Brain microvascular endothelial cell (primary cell): ENCODE measurements at regions not wholly inside any gene's neighbourhood (a gene's known extent, or its start where the extent isn't known, plus 50 kb on each side); places are given as distances from the start of the nearest gene placed in this dataset.

ENCODE experiments used
- DNase-seq: peaks from one replicate; pipeline ENCODE4 v3.0.0-alpha.2; 2020
- H3K27ac ChIP-seq: fragments of 250-450 bp; sonication (Bioruptor Pico); 2 replicates; pipeline ENCODE4 v1.5.1; 2020; ENCODE audit warnings: mild to moderate bottlenecking, moderate library complexity
- H3K27me3 ChIP-seq: fragments of 250-450 bp; sonication (Bioruptor Pico); replicated peaks from 2 replicates; pipeline ENCODE4 v1.5.1; 2020; ENCODE audit warnings: mild to moderate bottlenecking
- H3K36me3 ChIP-seq: fragments of 250-450 bp; sonication (Bioruptor Pico); replicated peaks from 2 replicates; pipeline ENCODE4 v1.5.1; 2020; ENCODE audit warnings: mild to moderate bottlenecking
- H3K4me3 ChIP-seq: 2 replicates; pipeline ENCODE4 v1.5.1; 2011; ENCODE audit warnings: low read depth, mild to moderate bottlenecking, control low read depth, low read length, moderate library complexity
- CTCF ChIP-seq: IDR thresholded peaks from 2 replicates; pipeline ENCODE4 v1.5.1; 2011; ENCODE audit warnings: low read depth, mild to moderate bottlenecking, moderate library complexity, low read length, control low read depth, inconsistent platforms; ENCODE audit errors: missing control alignments
- in situ Hi-C: cut with HindIII; loops from 2 replicates; pipeline ENCODE4 v1.10.0; 2017; ENCODE audit warnings: low sequenced_read_pairs, low pct_ligation_motif_present

- H3K36me3 ChIP-seq, result peaks cover 45% of the 10 kb centered on the region
- no peaks in the 10 kb centered on the region for H3K27me3 ChIP-seq
- no peak for TF ChIP-seq CTCF
- no peak for DNase-seq
- H3K4me3 ChIP-seq, result no peak overlapping the region
- H3K27ac ChIP-seq, result no peak overlapping the region
- in situ Hi-C loops, result no loop called here
Observed at GRCh38 chr20:52086878-52087277, 104.7 kb downstream of the ZFP64 start.

GRCh38 chr20:52084727-52085126, 106.9 kb downstream of the ZFP64 start:
- Histone ChIP-seq H3K4me3 (no peak overlapping the region), H3K27me3 (no peaks in the 10 kb centered on the region), H3K36me3 (peaks cover 47% of the 10 kb centered on the region), H3K27ac (no peak overlapping the region)
- in situ Hi-C loops, result no loop called here
- DNase-seq, result no peak
- TF ChIP-seq CTCF, result no peak

GRCh38 chr20:52083627-52084232, 107.8 kb downstream of the ZFP64 start:
- in situ Hi-C loops, result no loop called here
- no peak overlapping the region for H3K27ac ChIP-seq
- TF ChIP-seq CTCF, result peak; percentile 74
- H3K36me3 ChIP-seq, result peaks cover 45% of the 10 kb centered on the region
- H3K4me3 ChIP-seq, result no peak overlapping the region
- H3K27me3 ChIP-seq, result no peaks in the 10 kb centered on the region
- peak; percentile 73 for DNase-seq

- no peak for DNase-seq
- TF ChIP-seq CTCF, result no peak
- Histone ChIP-seq H3K27me3 (no peaks in the 10 kb centered on the region), H3K4me3 (no peak overlapping the region), H3K36me3 (peaks cover 35% of the 10 kb centered on the region), H3K27ac (no peak overlapping the region)
- in situ Hi-C loops, result no loop called here
Observed at GRCh38 chr20:52082612-52083011, 109.0 kb downstream of the ZFP64 start.

GRCh38 chr20:52081791-52082190, 109.8 kb downstream of the ZFP64 start:
- DNase-seq, result no peak
- Histone ChIP-seq H3K4me3 (no peak overlapping the region), H3K27me3 (no peaks in the 10 kb centered on the region), H3K27ac (no peak overlapping the region), H3K36me3 (peaks cover 27% of the 10 kb centered on the region)
- TF ChIP-seq CTCF, result no peak
- in situ Hi-C loops, result no loop called here

GRCh38 chr20:52081066-52081465, 110.5 kb downstream of the ZFP64 start:
- TF ChIP-seq CTCF, result no peak
- in situ Hi-C loops, result no loop called here
- no peak overlapping the region for H3K4me3 ChIP-seq
- H3K27me3 ChIP-seq, result no peaks in the 10 kb centered on the region
- no peak for DNase-seq
- H3K36me3 ChIP-seq, result peaks cover 23% of the 10 kb centered on the region
- H3K27ac ChIP-seq, result no peak overlapping the region
